ENCODE measurements at regions not wholly inside any gene's neighbourhood (a gene's known extent, or its start where the extent isn't known, plus 50 kb on each side); places are given as distances from the start of the nearest gene placed in this dataset.

DNA sequence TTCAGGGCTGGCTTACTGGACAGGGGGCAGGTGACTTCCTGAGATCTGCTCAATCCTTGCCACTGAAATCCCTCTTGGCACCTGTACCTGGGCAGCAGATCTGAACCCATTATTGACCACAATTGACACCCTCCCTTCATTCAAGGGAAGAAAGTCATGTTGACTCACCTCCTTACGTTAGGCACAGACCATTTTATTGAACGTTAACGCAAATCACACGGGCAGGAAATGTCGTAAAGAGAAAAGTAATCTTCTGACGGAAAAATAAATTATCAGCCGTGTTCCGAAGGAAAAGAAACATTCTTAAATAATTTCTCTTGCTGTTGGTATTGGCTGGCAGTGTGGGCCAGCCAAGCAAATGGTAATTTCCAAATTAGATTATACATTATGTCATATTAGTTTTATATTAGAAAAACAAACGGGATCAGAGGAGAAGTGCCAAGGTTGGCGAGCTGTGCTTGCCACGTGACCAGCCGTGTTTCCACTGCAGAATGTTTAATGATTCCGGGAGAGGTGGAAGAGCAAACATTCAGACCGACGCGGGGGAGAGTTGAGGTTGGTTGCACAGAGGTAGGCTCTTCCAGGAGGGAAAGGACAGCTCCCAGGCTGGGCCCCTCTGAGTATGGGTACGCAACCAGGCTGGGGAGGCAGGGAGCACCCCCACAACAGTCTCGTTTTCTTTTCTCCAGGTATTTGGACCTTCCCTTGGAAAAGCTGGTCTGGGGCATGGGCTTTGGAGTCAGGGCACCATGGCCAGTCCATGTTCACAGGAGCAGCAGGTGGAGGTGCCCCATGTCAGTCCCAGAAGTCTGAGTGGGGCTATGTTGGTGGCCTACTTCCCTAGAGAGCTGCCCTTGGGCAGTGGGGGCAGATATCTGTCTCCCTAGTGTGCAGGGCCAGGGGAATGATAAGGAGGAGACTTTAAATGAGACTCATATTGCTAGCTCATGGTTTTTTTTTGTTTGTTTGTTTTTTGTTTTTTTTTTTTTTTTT, 121.1 kb downstream of the FOXD2 start:
- H3K27me3 ChIP-seq (ENCODE audit: insufficient read depth, low read depth) = no peaks in the 10 kb centered on the region
- no TSS peak for BruUV-seq (replicated peaks)
- H3K9me3 ChIP-seq (ENCODE audit: insufficient read depth, low read depth) = no peaks in the 10 kb centered on the region
- no peak for TF ChIP-seq EZH2 (IDR thresholded peaks at IDR 0.05; ENCODE audit: low read depth)
- TF ChIP-seq, protein P1, sequence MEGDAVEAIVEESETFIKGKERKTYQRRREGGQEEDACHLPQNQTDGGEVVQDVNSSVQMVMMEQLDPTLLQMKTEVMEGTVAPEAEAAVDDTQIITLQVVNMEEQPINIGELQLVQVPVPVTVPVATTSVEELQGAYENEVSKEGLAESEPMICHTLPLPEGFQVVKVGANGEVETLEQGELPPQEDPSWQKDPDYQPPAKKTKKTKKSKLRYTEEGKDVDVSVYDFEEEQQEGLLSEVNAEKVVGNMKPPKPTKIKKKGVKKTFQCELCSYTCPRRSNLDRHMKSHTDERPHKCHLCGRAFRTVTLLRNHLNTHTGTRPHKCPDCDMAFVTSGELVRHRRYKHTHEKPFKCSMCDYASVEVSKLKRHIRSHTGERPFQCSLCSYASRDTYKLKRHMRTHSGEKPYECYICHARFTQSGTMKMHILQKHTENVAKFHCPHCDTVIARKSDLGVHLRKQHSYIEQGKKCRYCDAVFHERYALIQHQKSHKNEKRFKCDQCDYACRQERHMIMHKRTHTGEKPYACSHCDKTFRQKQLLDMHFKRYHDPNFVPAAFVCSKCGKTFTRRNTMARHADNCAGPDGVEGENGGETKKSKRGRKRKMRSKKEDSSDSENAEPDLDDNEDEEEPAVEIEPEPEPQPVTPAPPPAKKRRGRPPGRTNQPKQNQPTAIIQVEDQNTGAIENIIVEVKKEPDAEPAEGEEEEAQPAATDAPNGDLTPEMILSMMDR (conservative IDR thresholded peaks at IDR 0.05) = no peak
- DNase-seq = no peak
- H3K4me2 ChIP-seq = no peak overlapping the region
- H3K36me3 ChIP-seq (ENCODE audit: low read depth) = no peaks in the 10 kb centered on the region
- no peak overlapping the region for H3K27ac ChIP-seq
- H3F3A ChIP-seq (ENCODE audit: insufficient read depth, low read depth) = peaks cover 59% of the 10 kb centered on the region
- H3K9me2 ChIP-seq (ENCODE audit: insufficient read depth) = no peaks in the 10 kb centered on the region
- H3K4me1 ChIP-seq (replicated peaks; ENCODE audit: insufficient read depth) = peaks cover 88% of the 10 kb centered on the region
- H3K79me2 ChIP-seq (ENCODE audit: low read depth) = no peaks in the 10 kb centered on the region
- POLR2A ChIA-PET (ENCODE audit: unreplicated experiment) = interaction anchor here (0.6 kb wide), 2 partner anchors 138 to 185 kb away, joined by 4 to 6 read pairs; no protein-coding TSS in a partner anchor
- H4K20me1 ChIP-seq (ENCODE audit: insufficient read depth) = no peaks in the 10 kb centered on the region
- intact Hi-C loops (cut with micrococcal nuclease; ENCODE audit: unreplicated experiment) = no loop called here
- H2AFZ ChIP-seq = no peak overlapping the region
- no peak overlapping the region for H3K4me3 ChIP-seq
- CTCF ChIA-PET = no interaction called here

DNA sequence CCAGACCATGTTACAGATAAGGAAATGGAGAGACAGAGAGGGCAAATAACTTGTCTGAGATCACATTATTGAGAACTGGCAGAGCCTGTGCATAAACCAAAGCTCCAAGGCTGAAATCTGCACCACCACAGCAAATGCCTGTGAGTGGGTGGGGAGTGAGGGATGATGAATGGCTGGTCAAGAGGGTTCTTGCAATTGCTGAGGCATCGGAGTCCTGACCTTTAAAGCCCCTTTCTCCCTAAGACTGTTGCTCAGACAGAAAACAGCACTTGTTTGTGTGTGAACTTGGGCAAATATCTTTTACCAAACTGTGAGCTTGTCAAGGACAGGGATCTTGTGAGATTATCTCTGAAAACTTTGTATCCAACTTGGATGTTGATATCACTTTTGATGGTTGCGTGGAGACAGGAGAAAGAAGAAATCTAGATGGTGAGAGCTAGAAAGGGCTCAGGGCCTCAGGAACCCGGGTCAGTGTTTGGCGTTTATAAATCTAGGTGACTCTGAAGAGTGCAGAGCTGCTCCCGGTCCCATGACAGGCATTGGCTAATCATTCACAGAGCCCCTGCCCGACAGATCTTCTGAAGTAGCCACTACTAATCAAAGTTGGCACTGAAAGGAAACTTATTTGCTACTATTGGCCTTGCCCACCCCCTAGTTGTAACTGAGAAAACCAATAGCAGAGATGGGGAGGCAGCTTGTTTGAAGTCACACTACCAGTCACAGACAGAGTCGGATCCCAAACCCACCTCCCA, 122.3 kb downstream of the FOXD2 start:
- Histone ChIP-seq H4K20me1 (ENCODE audit: insufficient read depth) (no peaks in the 10 kb centered on the region), H3K79me2 (ENCODE audit: low read depth) (no peaks in the 10 kb centered on the region), H3K9me2 (ENCODE audit: insufficient read depth) (no peaks in the 10 kb centered on the region), H3K27me3 (ENCODE audit: insufficient read depth, low read depth) (no peaks in the 10 kb centered on the region), H3K4me3 (no peak overlapping the region), H3K36me3 (ENCODE audit: low read depth) (no peaks in the 10 kb centered on the region), H3K27ac (no peak overlapping the region), H3F3A (ENCODE audit: insufficient read depth, low read depth) (peaks cover 47% of the 10 kb centered on the region), H3K9me3 (ENCODE audit: insufficient read depth, low read depth) (no peaks in the 10 kb centered on the region), H3K4me1 (replicated peaks; ENCODE audit: insufficient read depth) (peaks cover 88% of the 10 kb centered on the region), H3K4me2 (peak overlapping the region; percentile 71), H2AFZ (no peak overlapping the region)
- TF ChIP-seq, protein P1 (conservative IDR thresholded peaks at IDR 0.05) = no peak
- no peak for TF ChIP-seq EZH2 (IDR thresholded peaks at IDR 0.05; ENCODE audit: low read depth)
- CTCF ChIA-PET = no interaction called here
- POLR2A ChIA-PET (ENCODE audit: unreplicated experiment) = interaction anchor here (0.6 kb wide), 1 partner anchor 186 kb away, joined by 6 read pairs; no protein-coding TSS in a partner anchor
- intact Hi-C loops (cut with micrococcal nuclease; ENCODE audit: unreplicated experiment) = no loop called here
- BruUV-seq (replicated peaks) = no TSS peak
- no peak for DNase-seq

DNA sequence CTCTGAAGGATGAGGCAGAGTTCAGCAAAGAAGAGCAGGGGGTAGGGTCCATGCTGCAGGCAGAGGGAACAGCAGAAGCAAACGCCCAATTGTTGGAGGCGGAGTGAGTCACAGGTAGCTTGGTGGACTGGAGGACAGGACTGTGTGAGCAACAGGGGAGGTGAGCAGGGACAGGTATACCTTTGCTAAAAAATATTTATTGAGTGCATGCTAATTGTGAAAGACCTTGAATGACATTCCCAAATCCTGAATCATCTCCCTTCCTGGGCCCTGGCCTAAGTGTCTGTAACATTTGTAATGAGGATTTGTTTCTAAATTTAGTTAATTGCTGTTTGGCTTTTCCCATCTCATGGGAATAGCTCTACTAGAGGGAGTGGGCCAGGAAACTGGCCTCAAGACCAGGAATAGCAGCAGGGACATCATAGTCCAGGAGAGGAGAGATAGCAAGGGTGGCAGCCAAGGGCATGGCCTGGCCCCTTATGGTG, 123.7 kb downstream of the FOXD2 start:
- intact Hi-C loops (cut with micrococcal nuclease; ENCODE audit: unreplicated experiment) = no loop called here

More for the DNA sequence above, 123.7 kb downstream of the FOXD2 start:
- Histone ChIP-seq H3F3A (ENCODE audit: insufficient read depth, low read depth) (peaks cover 38% of the 10 kb centered on the region), H3K9me2 (ENCODE audit: insufficient read depth) (no peaks in the 10 kb centered on the region), H3K27me3 (ENCODE audit: insufficient read depth, low read depth) (no peaks in the 10 kb centered on the region), H3K27ac (peak overlapping the region; percentile 76), H3K4me3 (no peak overlapping the region), H2AFZ (no peak overlapping the region), H3K79me2 (ENCODE audit: low read depth) (no peaks in the 10 kb centered on the region), H3K4me2 (peak overlapping the region; percentile 71), H3K36me3 (ENCODE audit: low read depth) (no peaks in the 10 kb centered on the region), H4K20me1 (ENCODE audit: insufficient read depth) (no peaks in the 10 kb centered on the region), H3K9me3 (ENCODE audit: insufficient read depth, low read depth) (no peaks in the 10 kb centered on the region), H3K4me1 (replicated peaks; ENCODE audit: insufficient read depth) (peaks cover 75% of the 10 kb centered on the region)
- ChIA-PET POLR2A (ENCODE audit: unreplicated experiment) (no interaction called here), CTCF (interaction anchor here (0.6 kb wide), 1 partner anchor 8 kb away, joined by 3 read pairs; no protein-coding TSS in a partner anchor)
- DNase-seq = peak in 1 of 2 experiments; percentile 93
- no TSS peak for BruUV-seq (replicated peaks)
- TF ChIP-seq, protein P1 (conservative IDR thresholded peaks at IDR 0.05) = no peak
- no peak for TF ChIP-seq EZH2 (IDR thresholded peaks at IDR 0.05; ENCODE audit: low read depth)
